Caco-2 (cell line): ENCODE measurements at regions not wholly inside any gene's neighbourhood (a gene's known extent, or its start where the extent isn't known, plus 50 kb on each side); places are given as distances from the start of the nearest gene placed in this dataset.

Experiments
- BruUV-seq: library from RNA; stranded (reverse); fragments of 400-500 nt; replicated peaks from 2 replicates; lab custom pipeline; 2021; lab: Mats Ljungman, UMichigan
- CTCF ChIA-PET: fragments of 300-600 bp; sonication (Branson Sonifier 250); formaldehyde crosslinking; loops from one replicate; lab custom pipeline; 2022; ENCODE audit warnings: antibody characterized with exemption; lab: Charles Lee
- POLR2A ChIA-PET: fragments of 300-600 bp; sonication (Branson Sonifier 250); formaldehyde crosslinking; loops from one replicate; lab custom pipeline; 2022; ENCODE audit warnings: antibody characterized with exemption; lab: Charles Lee
- DNase-seq, 2 experiments: peaks; one replicate each; pipeline versions ENCODE4 v3.0.0 to v3.0.0-alpha.2; 2020 to 2022
- H3K27me3 ChIP-seq: replicated peaks from 2 replicates; pipeline ENCODE4 v1.6.0; 2011; ENCODE audit warnings: low read length; ENCODE audit not compliant: control insufficient read depth, insufficient read depth
- H3K36me3 ChIP-seq: 2 replicates; pipeline ENCODE4 v1.5.1; 2011; ENCODE audit warnings: low read length; ENCODE audit not compliant: control insufficient read depth, insufficient read depth
- H3K4me1 ChIP-seq: fragments of 250-450 bp; sonication (Bioruptor Pico); 2 replicates; pipeline ENCODE4 v1.5.1; 2020; ENCODE audit warnings: mild to moderate bottlenecking
- H3K4me3 ChIP-seq: 2 replicates; pipeline ENCODE4 v1.5.1; 2011; ENCODE audit warnings: low read depth, mild to moderate bottlenecking, control low read depth, low read length
- H3K9me3 ChIP-seq: fragments of 250-450 bp; sonication (Bioruptor Pico); 2 replicates; pipeline ENCODE4 v1.5.1; 2020; ENCODE audit warnings: mild to moderate bottlenecking, moderate library complexity
- H3K27ac Mint-ChIP-seq: one replicate; pipeline ENCODE4 v1.8.0; 2022; ENCODE audit warnings: mixed read lengths; ENCODE audit not compliant: unreplicated experiment
- H3K27me3 Mint-ChIP-seq: one replicate; pipeline ENCODE4 v1.8.0; 2022; ENCODE audit warnings: mixed read lengths; ENCODE audit not compliant: insufficient read depth, unreplicated experiment
- H3K36me3 Mint-ChIP-seq: one replicate; pipeline ENCODE4 v1.8.0; 2022; ENCODE audit warnings: mild to moderate bottlenecking, mixed read lengths; ENCODE audit not compliant: insufficient read depth, unreplicated experiment
- H3K4me1 Mint-ChIP-seq: one replicate; pipeline ENCODE4 v1.8.0; 2022; ENCODE audit warnings: low read depth, mixed read lengths; ENCODE audit not compliant: unreplicated experiment
- H3K4me3 Mint-ChIP-seq: one replicate; pipeline ENCODE4 v1.8.0; 2022; ENCODE audit warnings: mild to moderate bottlenecking, moderate library complexity, mixed read lengths; ENCODE audit not compliant: unreplicated experiment
- H3K9me3 Mint-ChIP-seq: one replicate; pipeline ENCODE4 v1.8.0; 2022; ENCODE audit warnings: mixed read lengths; ENCODE audit not compliant: unreplicated experiment
- CTCF ChIP-seq, 2 experiments: fragments of 200-600 bp in 1 of 2; IDR thresholded peaks; 1 replicate in 1 of 2; 2 replicates in 1 of 2; pipeline versions ENCODE4 v1.5.1 to v1.8.0; 2011 to 2022; ENCODE audit warnings: antibody characterized with exemption in 1 of 2, control low read depth in 1 of 2, inconsistent platforms in 1 of 2, low read depth in 1 of 2, low read length in 1 of 2, mild to moderate bottlenecking in 1 of 2, moderate library complexity in 1 of 2; ENCODE audit not compliant: insufficient read depth in 1 of 2, severe bottlenecking in 1 of 2, unreplicated experiment in 1 of 2
- intact Hi-C: fragments of 100-400 bp; cut with micrococcal nuclease; formaldehyde crosslinking; loops from one replicate; pipeline ENCODE4 v1.10.0; 2022; ENCODE audit not compliant: unreplicated experiment

GRCh38 chr10:2641028-2641427 lies 426.3 kb upstream of the PFKP start:
- Mint-ChIP-seq H3K27me3 (peaks cover 22% of the 10 kb centered on the region), H3K4me3 (no peak overlapping the region), H3K9me3 (no peaks in the 10 kb centered on the region), H3K36me3 (no peaks in the 10 kb centered on the region), H3K27ac (no peak overlapping the region), H3K4me1 (no peaks in the 10 kb centered on the region)
- no peaks in the 10 kb centered on the region for H3K9me3 ChIP-seq
- intact Hi-C loops, result no loop called here
- BruUV-seq, result no TSS peak
- H3K36me3 ChIP-seq, result no peaks in the 10 kb centered on the region
- ChIA-PET CTCF (no interaction called here), POLR2A (no interaction called here)
- H3K4me1 ChIP-seq, result no peaks in the 10 kb centered on the region
- TF ChIP-seq CTCF (IDR thresholded peaks at IDR 0.05; ENCODE audit: insufficient read depth in 1 of 2, low read depth in 1 of 2, low read length in 1 of 2, severe bottlenecking in 1 of 2, unreplicated experiment in 1 of 2), result no peak
- no peaks in the 10 kb centered on the region for H3K27me3 ChIP-seq
- no peak overlapping the region for H3K4me3 ChIP-seq
- no peak for DNase-seq

GRCh38 chr10:2633630-2634029 lies 433.7 kb upstream of the PFKP start:
- intact Hi-C loops, result no loop called here
- Mint-ChIP-seq H3K9me3 (no peaks in the 10 kb centered on the region), H3K27me3 (peaks cover 26% of the 10 kb centered on the region), H3K4me3 (no peak overlapping the region), H3K27ac (no peak overlapping the region), H3K36me3 (no peaks in the 10 kb centered on the region), H3K4me1 (no peaks in the 10 kb centered on the region)
- BruUV-seq, result no TSS peak
- no peaks in the 10 kb centered on the region for H3K9me3 ChIP-seq
- no peak for DNase-seq
- H3K27me3 ChIP-seq, result no peaks in the 10 kb centered on the region
- no peak for TF ChIP-seq CTCF (IDR thresholded peaks at IDR 0.05; ENCODE audit: insufficient read depth in 1 of 2, low read depth in 1 of 2, low read length in 1 of 2, severe bottlenecking in 1 of 2, unreplicated experiment in 1 of 2)
- ChIA-PET CTCF (no interaction called here), POLR2A (no interaction called here)
- H3K4me3 ChIP-seq, result no peak overlapping the region
- no peaks in the 10 kb centered on the region for H3K36me3 ChIP-seq
- no peaks in the 10 kb centered on the region for H3K4me1 ChIP-seq

GRCh38 chr10:2631557-2632205 lies 435.7 kb upstream of the PFKP start:
- no peaks in the 10 kb centered on the region for H3K9me3 Mint-ChIP-seq
- no peaks in the 10 kb centered on the region for H3K9me3 ChIP-seq
- DNase-seq, result no peak
- no peaks in the 10 kb centered on the region for H3K27me3 ChIP-seq
- intact Hi-C loops, result no loop called here
- TF ChIP-seq CTCF (IDR thresholded peaks at IDR 0.05; ENCODE audit: insufficient read depth in 1 of 2, low read depth in 1 of 2, low read length in 1 of 2, severe bottlenecking in 1 of 2, unreplicated experiment in 1 of 2), result no peak
- H3K27ac Mint-ChIP-seq, result no peak overlapping the region
- H3K4me3 Mint-ChIP-seq, result no peak overlapping the region
- no peak overlapping the region for H3K4me3 ChIP-seq
- no peaks in the 10 kb centered on the region for H3K4me1 Mint-ChIP-seq
- ChIA-PET POLR2A (no interaction called here), CTCF (no interaction called here)
- H3K36me3 Mint-ChIP-seq, result no peaks in the 10 kb centered on the region
- H3K27me3 Mint-ChIP-seq, result peaks cover 33% of the 10 kb centered on the region
- no TSS peak for BruUV-seq
- H3K36me3 ChIP-seq, result no peaks in the 10 kb centered on the region
- H3K4me1 ChIP-seq, result no peaks in the 10 kb centered on the region
